Kidney epithelial cell (primary cell): ENCODE measurements at regions not wholly inside any gene's neighbourhood (a gene's known extent, or its start where the extent isn't known, plus 50 kb on each side); places are given as distances from the start of the nearest gene placed in this dataset.

ENCODE experiments used
- DNase-seq: peaks from one replicate; pipeline ENCODE4 v3.0.0-alpha.2; 2010; ENCODE audit warnings: low read depth
- H3K27me3 ChIP-seq: 2 replicates; pipeline ENCODE4 v1.6.0; 2011; ENCODE audit warnings: low read length; ENCODE audit not compliant: control insufficient read depth, insufficient read depth
- H3K36me3 ChIP-seq: 2 replicates; pipeline ENCODE4 v1.5.1; 2011; ENCODE audit warnings: low read length; ENCODE audit not compliant: control insufficient read depth, insufficient read depth
- H3K4me3 ChIP-seq: 2 replicates; pipeline ENCODE4 v1.5.1; 2011; ENCODE audit warnings: low read depth, mild to moderate bottlenecking, control low read depth, low read length
- CTCF ChIP-seq: IDR thresholded peaks from 2 replicates; pipeline ENCODE4 v1.5.1; 2011; ENCODE audit warnings: mild to moderate bottlenecking, moderate library complexity, low read length, control low read depth, inconsistent platforms; ENCODE audit not compliant: insufficient read depth, poor library complexity, severe bottlenecking

- H3K4me3 ChIP-seq: no peak overlapping the region
- no peaks in the 10 kb centered on the region for H3K27me3 ChIP-seq
- DNase-seq: no peak
- no peaks in the 10 kb centered on the region for H3K36me3 ChIP-seq
- TF ChIP-seq CTCF: no peak
These were observed 160.4 kb downstream of the NSG2 start for GRCh38 chr5:174205939-174206338.

- TF ChIP-seq CTCF: no peak
- DNase-seq: no peak
- Histone ChIP-seq H3K36me3 (no peaks in the 10 kb centered on the region), H3K27me3 (no peaks in the 10 kb centered on the region), H3K4me3 (no peak overlapping the region)
These were observed 165.2 kb downstream of the NSG2 start for GRCh38 chr5:174210596-174211276.

GRCh38 chr5:174211277-174211626 is 165.7 kb downstream of the NSG2 start:
- DNase-seq: no peak
- no peak for TF ChIP-seq CTCF
- no peaks in the 10 kb centered on the region for H3K27me3 ChIP-seq
- no peaks in the 10 kb centered on the region for H3K36me3 ChIP-seq
- no peak overlapping the region for H3K4me3 ChIP-seq

- no peaks in the 10 kb centered on the region for H3K36me3 ChIP-seq
- no peaks in the 10 kb centered on the region for H3K27me3 ChIP-seq
- H3K4me3 ChIP-seq: no peak overlapping the region
- no peak for TF ChIP-seq CTCF
- no peak for DNase-seq
These were observed 172.0 kb downstream of the NSG2 start for GRCh38 chr5:174217527-174217926.

GRCh38 chr5:174218162-174218561 is 172.7 kb downstream of the NSG2 start:
- H3K36me3 ChIP-seq: no peaks in the 10 kb centered on the region
- H3K27me3 ChIP-seq: no peaks in the 10 kb centered on the region
- H3K4me3 ChIP-seq: no peak overlapping the region
- no peak for DNase-seq
- no peak for TF ChIP-seq CTCF

- no peaks in the 10 kb centered on the region for H3K36me3 ChIP-seq
- H3K27me3 ChIP-seq: no peaks in the 10 kb centered on the region
- TF ChIP-seq CTCF: no peak
These were observed 174.9 kb downstream of the NSG2 start for GRCh38 chr5:174220417-174220816.

More at GRCh38 chr5:174220417-174220816, 174.9 kb downstream of the NSG2 start:
- DNase-seq: no peak
- H3K4me3 ChIP-seq: no peak overlapping the region
